HUES64 (cell line): ENCODE measurements at regions not wholly inside any gene's neighbourhood (a gene's known extent, or its start where the extent isn't known, plus 50 kb on each side); places are given as distances from the start of the nearest gene placed in this dataset.
A peak's percentile ranks its signal among the peaks of the same experiment; 100 is the strongest.
"Not testable (repeated sequence)": the region's sequence is repeated elsewhere in the genome, so short reads cannot be mapped to it uniquely, and the experiment has no call there.

Source experiments
- H3K27ac ChIP-seq: 2 replicates; pipeline ENCODE4 v1.7.0; 2013; ENCODE audit warnings: low read depth, low read length, inconsistent platforms
- H3K27me3 ChIP-seq: 2 replicates; pipeline ENCODE4 v1.6.1; 2013; ENCODE audit warnings: mild to moderate bottlenecking, low read length; ENCODE audit not compliant: insufficient read depth
- H3K36me3 ChIP-seq: 2 replicates; pipeline ENCODE4 v1.6.1; 2013; ENCODE audit warnings: mild to moderate bottlenecking, low read length; ENCODE audit not compliant: insufficient read depth
- H3K4me1 ChIP-seq: 2 replicates; pipeline ENCODE4 v1.6.1; 2013; ENCODE audit warnings: mild to moderate bottlenecking, low read length, moderate library complexity; ENCODE audit not compliant: insufficient read depth
- H3K4me3 ChIP-seq: 2 replicates; pipeline ENCODE4 v1.5.1; 2013; ENCODE audit warnings: mild to moderate bottlenecking, low read length, moderate library complexity
- H3K9ac ChIP-seq: 2 replicates; pipeline ENCODE4 v1.6.1; 2013; ENCODE audit warnings: mild to moderate bottlenecking, low read depth, low read length
- H3K9me3 ChIP-seq: 2 replicates; pipeline ENCODE4 v1.6.1; 2013; ENCODE audit warnings: low read depth, low read length; ENCODE audit not compliant: insufficient read depth
- WGBS: fragments of 150-250, 120-280 bp; methylation state at CpG from one replicate; pipeline ENCODE4 v1.1.7; 2013; ENCODE audit warnings: missing lambda C conversion rate; 5-methylcytosine and 5-hydroxymethylcytosine counted together

GRCh38 chr10:55899472-55900147 is 461.4 kb downstream of the ZWINT start:
- not testable (repeated sequence) for H3K27ac ChIP-seq, H3K9me3 ChIP-seq, H3K36me3 ChIP-seq, H3K27me3 ChIP-seq
- H3K4me1 ChIP-seq = peaks cover 19% of the 10 kb centered on the region
- peak overlapping the region; percentile 57 for H3K9ac ChIP-seq
- peak overlapping the region; percentile 61 for H3K4me3 ChIP-seq
- 25% methylated on average over 24 of the region's 25 CpGs for WGBS

- H3K27ac ChIP-seq = 0 out of 2 replicates have a peak overlapping the region, but pooled peaks have one; percentile 2
- no peak overlapping the region for H3K9ac ChIP-seq
- H3K27me3 ChIP-seq = no peaks in the 10 kb centered on the region
- H3K4me3 ChIP-seq = no peak overlapping the region
- no peaks in the 10 kb centered on the region for H3K36me3 ChIP-seq
- 78% methylated on average over 3 of the region's 3 CpGs for WGBS
- peaks cover 19% of the 10 kb centered on the region for H3K4me1 ChIP-seq
- H3K9me3 ChIP-seq = no peaks in the 10 kb centered on the region
Measured at GRCh38 chr10:55897490-55897921, 463.6 kb downstream of the ZWINT start.

- H3K4me3 ChIP-seq = no peak overlapping the region
- no peak overlapping the region for H3K27ac ChIP-seq
- no peaks in the 10 kb centered on the region for H3K27me3 ChIP-seq
- no peak overlapping the region for H3K9ac ChIP-seq
- H3K9me3 ChIP-seq = no peaks in the 10 kb centered on the region
- H3K36me3 ChIP-seq = no peaks in the 10 kb centered on the region
- H3K4me1 ChIP-seq = no peaks in the 10 kb centered on the region; the same call in 1 of the 2 replicates
- WGBS = 92% methylated on average over 1 of the region's 1 CpG
Measured at GRCh38 chr10:55892276-55892675, 468.8 kb downstream of the ZWINT start.

GRCh38 chr10:55881588-55881987 is 479.5 kb downstream of the ZWINT start:
- Histone ChIP-seq H3K27me3 (no peaks in the 10 kb centered on the region), H3K4me1 (no peaks in the 10 kb centered on the region), H3K27ac (no peak overlapping the region), H3K36me3 (no peaks in the 10 kb centered on the region), H3K9ac (no peak overlapping the region), H3K9me3 (no peaks in the 10 kb centered on the region), H3K4me3 (no peak overlapping the region)

GRCh38 chr10:55873485-55873884 is 487.6 kb downstream of the ZWINT start:
- H3K27ac ChIP-seq = no peak overlapping the region
- H3K9me3 ChIP-seq = no peaks in the 10 kb centered on the region
- no peaks in the 10 kb centered on the region for H3K27me3 ChIP-seq
- no peak overlapping the region for H3K9ac ChIP-seq
- H3K4me1 ChIP-seq = no peaks in the 10 kb centered on the region
- H3K36me3 ChIP-seq = no peaks in the 10 kb centered on the region
- H3K4me3 ChIP-seq = no peak overlapping the region
- 90% methylated on average over 1 of the region's 2 CpGs for WGBS

- no peak overlapping the region for H3K4me3 ChIP-seq
Measured at GRCh38 chr10:55870186-55870585, 490.9 kb downstream of the ZWINT start.

GRCh38 chr10:55867848-55868247 is 493.2 kb downstream of the ZWINT start:
- no peak overlapping the region for H3K27ac ChIP-seq
- no peaks in the 10 kb centered on the region for H3K4me1 ChIP-seq
- H3K36me3 ChIP-seq = 0 out of 2 replicates have a peak, but pooled peaks cover 1% of the 10 kb centered on the region
- 79% methylated on average over 1 of the region's 1 CpG for WGBS
- H3K27me3 ChIP-seq = no peaks in the 10 kb centered on the region
- peaks cover 2% of the 10 kb centered on the region; the same call in 1 of the 2 replicates for H3K9me3 ChIP-seq
- no peak overlapping the region for H3K4me3 ChIP-seq
- no peak overlapping the region for H3K9ac ChIP-seq

More at GRCh38 chr10:55870186-55870585, 490.9 kb downstream of the ZWINT start:
- H3K4me1 ChIP-seq = no peaks in the 10 kb centered on the region
- H3K36me3 ChIP-seq = no peaks in the 10 kb centered on the region
- no CpG with 5 or more reads among the region's 1 CpG for WGBS
- no peaks in the 10 kb centered on the region for H3K27me3 ChIP-seq
- no peak overlapping the region for H3K27ac ChIP-seq
- no peaks in the 10 kb centered on the region for H3K9me3 ChIP-seq
- H3K9ac ChIP-seq = no peak overlapping the region

GRCh38 chr10:55858730-55859129 is 502.3 kb downstream of the ZWINT start:
- Histone ChIP-seq H3K9ac (no peak overlapping the region), H3K4me1 (peaks cover 8% of the 10 kb centered on the region; the same call in 1 of the 2 replicates), H3K27me3 (no peaks in the 10 kb centered on the region), H3K27ac (no peak overlapping the region), H3K4me3 (no peak overlapping the region), H3K36me3 (0 out of 2 replicates have a peak, but pooled peaks cover 4% of the 10 kb centered on the region), H3K9me3 (peaks cover 19% of the 10 kb centered on the region)
- whole genome bisulfite sequencing = no CpG with 5 or more reads among the region's 1 CpG

- H3K27ac ChIP-seq = no peak overlapping the region
- no peaks in the 10 kb centered on the region for H3K9me3 ChIP-seq
- no peak overlapping the region for H3K4me3 ChIP-seq
- 96% methylated on average over 2 of the region's 3 CpGs for WGBS
- peaks cover 6% of the 10 kb centered on the region; the same call in 1 of the 2 replicates for H3K4me1 ChIP-seq
- H3K9ac ChIP-seq = no peak overlapping the region
- H3K36me3 ChIP-seq = no peaks in the 10 kb centered on the region
- no peaks in the 10 kb centered on the region for H3K27me3 ChIP-seq
Measured at GRCh38 chr10:55852900-55853299, 508.2 kb downstream of the ZWINT start.

GRCh38 chr10:55837273-55837672 is 523.8 kb downstream of the ZWINT start:
- Histone ChIP-seq H3K9ac (no peak overlapping the region), H3K4me1 (no peaks in the 10 kb centered on the region), H3K27me3 (no peaks in the 10 kb centered on the region), H3K36me3 (no peaks in the 10 kb centered on the region), H3K27ac (no peak overlapping the region), H3K9me3 (no peaks in the 10 kb centered on the region), H3K4me3 (no peak overlapping the region)
- WGBS = 92% methylated on average over 2 of the region's 2 CpGs

GRCh38 chr10:55822096-55822495 is 539.0 kb downstream of the ZWINT start:
- WGBS = 7% methylated on average over 1 of the region's 1 CpG
- no peak overlapping the region for H3K4me3 ChIP-seq
- H3K27ac ChIP-seq = peak overlapping the region; percentile 66; the same call in 1 of the 2 replicates
- H3K36me3 ChIP-seq = 0 out of 2 replicates have a peak, but pooled peaks cover 3% of the 10 kb centered on the region
- no peaks in the 10 kb centered on the region for H3K27me3 ChIP-seq
- H3K9ac ChIP-seq = no peak overlapping the region
- peaks cover 11% of the 10 kb centered on the region for H3K9me3 ChIP-seq
- peaks cover 25% of the 10 kb centered on the region for H3K4me1 ChIP-seq
